ENCODE measurements at regions not wholly inside any gene's neighbourhood (a gene's known extent, or its start where the extent isn't known, plus 50 kb on each side); places are given as distances from the start of the nearest gene placed in this dataset.

- TF ChIP-seq CTCF (IDR thresholded peaks at IDR 0.05; ENCODE audit: low read length), result no peak
- no peak for TF ChIP-seq EZH2 (IDR thresholded peaks at IDR 0.05; ENCODE audit: borderline replicate concordance, low read length)
Observed at GRCh38 chr14:58839233-58839632, 201.5 kb downstream of the DACT1 start.

Measured in OCI-LY1 (cell line).